HG03558 (cell line): ENCODE measurements at regions not wholly inside any gene's neighbourhood (a gene's known extent, or its start where the extent isn't known, plus 50 kb on each side); places are given as distances from the start of the nearest gene placed in this dataset.

Experiments used
- ATAC-seq: cut with Tn5 transposase; IDR thresholded peaks from one replicate; pipeline ENCODE4 v1.9.1; 2021; ENCODE audit warnings: moderate number of reproducible peaks; ENCODE audit not compliant: unreplicated experiment; ENCODE audit errors: extremely low read depth

- no peak for ATAC-seq
These were observed 448.2 kb upstream of the FAT1 start for GRCh38 chr4:187171706-187172339.

GRCh38 chr4:187172340-187172761, 448.7 kb upstream of the FAT1 start:
- ATAC-seq: no peak

GRCh38 chr4:187174749-187175148, 451.1 kb upstream of the FAT1 start:
- no peak for ATAC-seq

GRCh38 chr4:187175197-187175596, 451.5 kb upstream of the FAT1 start:
- ATAC-seq: no peak

GRCh38 chr4:187176261-187176910, 452.7 kb upstream of the FAT1 start:
- no peak for ATAC-seq

GRCh38 chr4:187178084-187178483, 454.4 kb upstream of the FAT1 start:
- no peak for ATAC-seq

GRCh38 chr4:187178587-187178986, 454.9 kb upstream of the FAT1 start:
- no peak for ATAC-seq

- no peak for ATAC-seq
These were observed 455.7 kb upstream of the FAT1 start for GRCh38 chr4:187179086-187180058.

- ATAC-seq: no peak
These were observed 457.4 kb upstream of the FAT1 start for GRCh38 chr4:187181054-187181453.

GRCh38 chr4:187183346-187183745, 459.7 kb upstream of the FAT1 start:
- ATAC-seq: no peak

GRCh38 chr4:187183826-187184225, 460.2 kb upstream of the FAT1 start:
- ATAC-seq: no peak

- ATAC-seq: no peak
These were observed 460.9 kb upstream of the FAT1 start for GRCh38 chr4:187184508-187184907.

- no peak for ATAC-seq
These were observed 464.5 kb upstream of the FAT1 start for GRCh38 chr4:187188118-187188517.

GRCh38 chr4:187188741-187189140, 465.1 kb upstream of the FAT1 start:
- ATAC-seq: no peak

GRCh38 chr4:187190390-187190789, 466.7 kb upstream of the FAT1 start:
- ATAC-seq: no peak

- no peak for ATAC-seq
These were observed 468.0 kb upstream of the FAT1 start for GRCh38 chr4:187191676-187192075.

GRCh38 chr4:187192266-187192665, 468.6 kb upstream of the FAT1 start:
- ATAC-seq: no peak

- ATAC-seq: no peak
These were observed 469.5 kb upstream of the FAT1 start for GRCh38 chr4:187193141-187193540.

- ATAC-seq: no peak
These were observed 480.8 kb upstream of the FAT1 start for GRCh38 chr4:187204389-187204918.

GRCh38 chr4:187207931-187208330, 484.3 kb upstream of the FAT1 start:
- ATAC-seq: no peak

GRCh38 chr4:187208651-187209050, 485.0 kb upstream of the FAT1 start:
- ATAC-seq: no peak
